GM10248 (cell line): ENCODE measurements at regions not wholly inside any gene's neighbourhood (a gene's known extent, or its start where the extent isn't known, plus 50 kb on each side); places are given as distances from the start of the nearest gene placed in this dataset.

Source experiments
- CTCF ChIA-PET: fragments of 300-600 bp; sonication (Branson Sonifier 250); formaldehyde crosslinking; extraction: SDS; loops from one replicate; lab custom pipeline; 2021; ENCODE audit warnings: antibody characterized with exemption; lab: Yijun Ruan, JAX
- POLR2A ChIA-PET: fragments of 350-650 bp; sonication (Branson Sonifier 250); formaldehyde crosslinking; extraction: SDS; loops from one replicate; lab custom pipeline; 2020; ENCODE audit warnings: antibody characterized with exemption; lab: Yijun Ruan, JAX
- DNase-seq: peaks from one replicate; pipeline ENCODE4 v3.0.0; 2012; ENCODE audit errors: extremely low spot score
- TF ChIP-seq, protein P1 (sequence below): IDR thresholded peaks from 2 replicates; pipeline ENCODE4 v1.5.1; 2012; ENCODE audit warnings: mild to moderate bottlenecking, low read depth; ENCODE audit errors: extremely low read depth, missing control alignments, control extremely low read depth

DNA sequence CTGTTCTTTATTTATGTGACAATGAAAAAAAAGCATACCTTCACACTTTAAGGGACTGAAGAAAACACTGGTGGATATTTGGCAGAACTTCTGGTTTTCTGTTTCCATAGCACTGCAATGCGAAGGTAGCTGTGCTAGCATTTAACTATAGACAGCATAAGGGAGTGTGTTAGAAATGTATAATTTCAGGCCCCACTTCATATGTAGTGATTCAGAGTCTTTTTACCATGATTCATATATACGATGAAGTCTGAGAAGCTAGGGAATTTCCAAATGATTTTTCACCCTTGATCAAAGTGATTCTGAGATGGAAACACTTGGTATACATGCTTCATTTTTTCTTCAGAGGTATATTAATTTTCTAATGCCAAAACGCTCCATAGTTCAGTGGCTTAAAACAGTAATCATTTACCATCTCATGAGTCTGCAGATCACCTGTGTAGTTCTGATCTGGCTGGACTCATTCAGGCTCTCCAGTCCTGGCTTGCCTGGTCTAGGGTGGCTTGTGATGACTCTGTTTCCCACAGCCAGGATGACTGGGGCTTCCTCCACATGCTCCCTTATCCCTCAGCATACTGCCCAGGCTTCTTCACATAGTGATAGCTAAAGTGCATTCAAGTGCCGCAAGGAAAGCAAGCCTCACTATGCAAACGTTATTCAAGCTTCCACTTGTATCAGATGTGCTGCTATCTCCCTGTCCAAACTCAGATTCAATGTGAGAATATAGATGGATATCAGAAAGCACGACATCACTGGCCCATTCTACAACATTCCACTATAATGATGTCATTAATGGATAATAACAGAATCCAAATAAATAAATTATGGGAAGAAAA, 790.1 kb downstream of the TECRL start:
- no peak for DNase-seq
- ChIA-PET POLR2A (no interaction called here), CTCF (interaction anchor here (0.8 to 2.2 kb wide), 3 partner anchors 8 to 20 kb away, joined by 3 to 8 read pairs (median 3); no protein-coding TSS in a partner anchor)
- TF ChIP-seq, protein P1, sequence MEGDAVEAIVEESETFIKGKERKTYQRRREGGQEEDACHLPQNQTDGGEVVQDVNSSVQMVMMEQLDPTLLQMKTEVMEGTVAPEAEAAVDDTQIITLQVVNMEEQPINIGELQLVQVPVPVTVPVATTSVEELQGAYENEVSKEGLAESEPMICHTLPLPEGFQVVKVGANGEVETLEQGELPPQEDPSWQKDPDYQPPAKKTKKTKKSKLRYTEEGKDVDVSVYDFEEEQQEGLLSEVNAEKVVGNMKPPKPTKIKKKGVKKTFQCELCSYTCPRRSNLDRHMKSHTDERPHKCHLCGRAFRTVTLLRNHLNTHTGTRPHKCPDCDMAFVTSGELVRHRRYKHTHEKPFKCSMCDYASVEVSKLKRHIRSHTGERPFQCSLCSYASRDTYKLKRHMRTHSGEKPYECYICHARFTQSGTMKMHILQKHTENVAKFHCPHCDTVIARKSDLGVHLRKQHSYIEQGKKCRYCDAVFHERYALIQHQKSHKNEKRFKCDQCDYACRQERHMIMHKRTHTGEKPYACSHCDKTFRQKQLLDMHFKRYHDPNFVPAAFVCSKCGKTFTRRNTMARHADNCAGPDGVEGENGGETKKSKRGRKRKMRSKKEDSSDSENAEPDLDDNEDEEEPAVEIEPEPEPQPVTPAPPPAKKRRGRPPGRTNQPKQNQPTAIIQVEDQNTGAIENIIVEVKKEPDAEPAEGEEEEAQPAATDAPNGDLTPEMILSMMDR: no peak

DNA sequence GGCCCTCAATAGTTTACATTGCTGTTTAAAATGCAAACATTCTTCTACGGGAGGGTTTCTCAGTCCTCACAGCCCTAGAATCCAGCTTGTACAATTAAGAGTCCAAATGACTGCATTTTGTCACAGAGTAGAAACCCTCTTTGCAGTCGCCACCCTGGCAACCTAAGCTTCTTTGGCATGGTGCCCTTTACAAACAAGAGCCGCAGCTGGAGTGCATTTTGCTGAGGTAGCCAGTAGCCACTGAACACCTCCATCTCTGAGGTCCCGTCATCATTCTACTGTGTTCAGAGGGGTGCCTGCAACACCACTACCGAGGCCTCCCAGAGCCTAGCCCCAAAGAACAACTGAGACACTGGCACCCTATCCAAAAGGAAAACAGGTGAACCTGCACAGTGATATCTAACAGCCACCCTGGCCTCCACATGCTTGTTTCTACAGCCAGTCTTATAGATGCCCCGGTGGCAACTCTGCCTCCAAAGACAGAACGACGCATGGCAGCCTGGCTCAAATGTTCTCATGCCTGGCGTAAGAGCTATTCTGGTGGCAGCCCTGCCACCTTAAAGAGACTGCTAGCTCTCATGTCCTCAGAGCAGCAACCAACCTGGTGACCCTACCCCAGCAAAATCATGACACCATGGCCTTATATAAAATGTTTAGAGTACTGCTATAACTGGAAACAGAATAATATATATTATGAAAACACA, 801.9 kb downstream of the TECRL start:
- CTCF ChIA-PET: interaction anchor here (2.1 kb wide), 1 partner anchor 12 kb away, joined by 8 read pairs; no protein-coding TSS in a partner anchor
- TF ChIP-seq, protein P1: no peak
- POLR2A ChIA-PET: no interaction called here

DNA sequence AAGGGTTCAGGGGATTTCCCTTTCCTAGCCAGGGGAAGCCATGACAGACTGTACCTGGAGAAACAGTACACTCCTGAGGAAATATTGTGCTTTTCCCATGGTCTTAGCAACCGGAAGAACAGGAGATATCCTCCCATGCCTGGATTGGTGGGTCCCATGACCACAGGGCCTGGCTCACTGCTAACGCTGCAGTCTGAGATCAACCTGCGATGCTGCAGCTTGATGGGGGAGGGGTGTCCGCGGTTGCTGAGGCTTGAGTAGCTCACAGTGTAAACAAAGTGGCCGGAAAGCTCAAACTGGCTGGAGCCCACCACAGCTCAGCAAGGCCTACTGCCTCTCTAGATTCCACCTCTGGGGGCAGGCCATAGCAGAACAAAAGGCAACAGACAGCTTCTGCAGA, 819.5 kb downstream of the TECRL start:
- no peak for DNase-seq
- ChIA-PET CTCF (no interaction called here), POLR2A (no interaction called here)
- TF ChIP-seq, protein P1: no peak

More for the DNA sequence above, 801.9 kb downstream of the TECRL start:
- DNase-seq: no peak

DNA sequence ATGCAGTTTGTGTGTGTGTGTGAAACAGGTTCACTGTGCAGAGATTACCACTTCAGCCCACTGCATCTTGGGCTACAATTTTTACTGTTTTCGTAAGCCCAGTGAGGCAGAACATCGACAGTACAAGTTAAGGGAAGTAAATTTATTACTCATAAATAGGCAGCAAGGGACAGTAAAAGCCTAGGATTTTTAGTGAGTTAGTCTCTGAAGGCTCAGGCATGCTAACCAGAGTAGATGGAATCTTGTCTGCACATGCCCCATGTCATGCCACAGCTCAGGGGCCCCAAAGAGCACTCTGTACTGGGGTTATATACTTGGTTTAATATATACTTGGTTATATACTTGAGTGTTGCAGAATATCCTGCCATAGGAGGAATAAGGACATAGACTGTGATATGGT, 825.7 kb downstream of the TECRL start:
- DNase-seq: no peak
- ChIA-PET POLR2A (no interaction called here), CTCF (no interaction called here)
- TF ChIP-seq, protein P1: no peak

DNA sequence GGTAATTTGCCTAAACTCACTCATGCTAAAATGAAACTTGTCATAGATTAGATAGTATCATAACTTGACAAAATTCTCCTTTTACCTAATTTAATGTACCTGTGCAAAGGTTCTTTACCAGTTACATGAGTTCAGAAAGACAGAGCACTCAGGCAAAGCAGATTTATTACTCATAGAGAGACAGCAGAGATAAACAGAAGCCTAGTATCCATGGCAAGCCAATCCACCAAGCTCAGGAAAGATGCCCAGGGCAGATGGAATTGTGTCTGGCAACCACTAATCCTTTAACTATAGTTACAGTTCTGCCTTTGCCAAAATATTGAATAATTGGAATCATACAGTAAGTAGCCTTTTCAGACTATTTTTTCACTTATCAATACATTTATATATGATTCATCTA, 826.2 kb downstream of the TECRL start:
- ChIA-PET CTCF (no interaction called here), POLR2A (no interaction called here)
- no peak for DNase-seq
- TF ChIP-seq, protein P1: no peak

DNA sequence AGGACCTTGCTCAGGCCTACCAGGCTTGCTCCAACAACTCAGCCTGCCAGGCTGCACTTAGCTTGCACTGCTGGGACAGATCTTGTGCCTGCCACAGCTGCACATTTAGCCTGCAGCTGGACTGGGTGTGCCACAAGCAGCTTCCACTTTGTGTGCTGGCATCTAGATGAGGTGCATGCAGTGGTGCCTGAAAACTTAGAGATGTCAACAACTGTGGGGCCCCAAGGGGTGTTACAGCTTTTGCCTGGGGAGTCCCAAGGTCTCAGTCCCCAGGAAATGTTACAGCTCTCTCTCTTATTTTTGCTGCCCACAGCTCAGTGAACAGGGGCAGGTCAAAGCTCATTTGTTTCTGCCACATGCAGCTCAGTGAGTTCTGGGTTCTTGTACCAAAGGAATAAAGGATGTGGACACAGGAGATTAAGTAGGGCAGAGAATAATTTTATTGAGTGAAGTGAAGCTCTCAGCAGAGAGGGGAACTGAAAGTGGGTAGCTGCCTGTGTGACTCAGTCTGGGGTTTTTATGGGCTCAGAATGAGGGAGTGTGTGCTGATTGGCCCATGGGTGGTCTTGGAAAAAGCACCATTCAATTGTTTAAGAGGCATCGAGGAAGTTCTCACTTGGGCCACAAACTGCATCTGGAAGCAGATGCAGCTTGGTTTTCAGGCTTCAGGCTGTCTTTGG, 828.3 kb downstream of the TECRL start:
- TF ChIP-seq, protein P1: no peak
- ChIA-PET POLR2A (no interaction called here), CTCF (interaction anchor here (1.1 to 1.3 kb wide), 2 partner anchors 10 to 11 kb away, joined by 3 read pairs; no protein-coding TSS in a partner anchor)

More for the DNA sequence above, 828.3 kb downstream of the TECRL start:
- no peak for DNase-seq
